ENCODE measurements at regions not wholly inside any gene's neighbourhood (a gene's known extent, or its start where the extent isn't known, plus 50 kb on each side); places are given as distances from the start of the nearest gene placed in this dataset.
"Not testable (repeated sequence)": the region's sequence is repeated elsewhere in the genome, so short reads cannot be mapped to it uniquely, and the experiment has no call there.

GRCh38 chr11:134999590-134999989, 587.5 kb upstream of the B3GAT1 start:
- Histone ChIP-seq H3K4me1 (ENCODE audit: control insufficient read depth, insufficient read depth, low read length) (no peaks in the 10 kb centered on the region; the same call in 1 of the 2 replicates), H3K9me3 (ENCODE audit: control insufficient read depth, insufficient read depth, low read length) (no peaks in the 10 kb centered on the region), H3K27me3 (ENCODE audit: control insufficient read depth, insufficient read depth, low read length) (no peaks in the 10 kb centered on the region), H3K36me3 (ENCODE audit: control insufficient read depth, insufficient read depth, low read length) (no peaks in the 10 kb centered on the region), H3K4me3 (ENCODE audit: low read length) (no peak overlapping the region), H3K27ac (ENCODE audit: low read length) (no peak overlapping the region)
- no peak for DNase-seq (ENCODE audit: low read depth, low spot score)
- WGBS (ENCODE audit: insufficient coverage, insufficient read length), result no CpG with 5 or more reads among the region's 6 CpGs

DNA sequence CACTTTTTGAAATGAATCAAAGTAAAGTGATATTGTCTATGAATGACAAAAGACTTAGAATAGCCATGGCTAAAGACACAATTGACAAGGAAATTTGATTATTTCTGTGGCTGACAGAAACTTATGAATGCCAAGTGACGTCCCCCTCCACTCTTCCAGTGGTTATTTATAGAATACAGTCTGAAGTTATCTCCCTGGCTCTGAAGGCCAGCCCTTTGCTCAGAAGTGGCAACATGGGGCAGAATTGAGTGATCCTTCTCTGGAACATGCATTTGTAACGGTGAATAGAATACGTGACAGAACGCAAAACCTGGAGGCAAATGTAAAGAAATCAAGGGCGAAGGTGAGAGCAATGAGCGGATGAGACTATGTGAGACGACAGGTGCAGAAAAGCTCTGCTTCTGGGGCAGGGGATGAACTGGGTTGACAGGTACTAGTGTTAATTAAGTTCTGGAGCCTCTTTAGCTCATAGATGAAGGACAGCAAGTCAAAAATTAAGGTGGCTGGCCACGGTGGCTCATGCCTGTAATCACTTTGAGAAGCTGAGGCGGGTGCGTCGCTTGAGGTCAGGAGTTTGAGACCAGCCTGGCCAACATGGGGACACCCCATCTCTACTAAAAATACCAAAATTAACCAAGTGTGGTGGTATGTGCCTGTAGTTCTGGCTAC, 585.7 kb upstream of the B3GAT1 start:
- Histone ChIP-seq H3K4me3 (ENCODE audit: low read length) (no peak overlapping the region), H3K9me3 (ENCODE audit: control insufficient read depth, insufficient read depth, low read length) (no peaks in the 10 kb centered on the region), H3K4me1 (ENCODE audit: control insufficient read depth, insufficient read depth, low read length) (peaks cover 5% of the 10 kb centered on the region), H3K27ac (ENCODE audit: low read length) (no peak overlapping the region), H3K27me3 (ENCODE audit: control insufficient read depth, insufficient read depth, low read length) (no peaks in the 10 kb centered on the region), H3K36me3 (ENCODE audit: control insufficient read depth, insufficient read depth, low read length) (no peaks in the 10 kb centered on the region)
- DNase-seq (ENCODE audit: low read depth, low spot score), result no peak
- WGBS (ENCODE audit: insufficient coverage, insufficient read length), result no CpG with 5 or more reads among the region's 11 CpGs

GRCh38 chr11:134995741-134996140, 583.7 kb upstream of the B3GAT1 start:
- WGBS (ENCODE audit: insufficient coverage, insufficient read length), result no CpG with 5 or more reads among the region's 5 CpGs
- Histone ChIP-seq H3K27ac (ENCODE audit: low read length) (no peak overlapping the region), H3K36me3 (ENCODE audit: control insufficient read depth, insufficient read depth, low read length) (no peaks in the 10 kb centered on the region), H3K4me3 (ENCODE audit: low read length) (no peak overlapping the region), H3K9me3 (ENCODE audit: control insufficient read depth, insufficient read depth, low read length) (no peaks in the 10 kb centered on the region), H3K4me1 (ENCODE audit: control insufficient read depth, insufficient read depth, low read length) (peaks cover 5% of the 10 kb centered on the region), H3K27me3 (ENCODE audit: control insufficient read depth, insufficient read depth, low read length) (no peaks in the 10 kb centered on the region)
- DNase-seq (ENCODE audit: low read depth, low spot score), result no peak

DNA sequence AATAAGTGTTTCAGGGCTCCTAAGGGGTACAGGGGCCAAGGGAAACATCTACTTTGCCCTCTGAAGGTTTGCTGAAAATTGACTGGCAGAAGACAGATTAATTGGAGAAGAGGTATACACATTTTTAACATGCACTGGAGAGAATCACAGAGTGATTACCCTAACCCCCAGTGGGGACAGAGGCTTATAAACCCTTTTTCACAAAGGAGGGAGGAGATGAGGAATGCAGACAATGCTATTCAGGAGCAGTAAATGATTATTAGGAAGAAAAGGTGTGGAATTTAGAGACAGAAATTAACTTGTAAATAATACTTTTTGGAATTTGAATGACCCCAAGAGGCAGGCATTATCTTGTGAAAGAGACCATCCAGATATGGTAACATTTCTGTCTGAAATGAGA, 582.4 kb upstream of the B3GAT1 start:
- Histone ChIP-seq H3K9me3 (ENCODE audit: control insufficient read depth, insufficient read depth, low read length) (no peaks in the 10 kb centered on the region), H3K4me1 (ENCODE audit: control insufficient read depth, insufficient read depth, low read length) (peaks cover 6% of the 10 kb centered on the region), H3K27me3 (ENCODE audit: control insufficient read depth, insufficient read depth, low read length) (no peaks in the 10 kb centered on the region), H3K36me3 (ENCODE audit: control insufficient read depth, insufficient read depth, low read length) (no peaks in the 10 kb centered on the region), H3K4me3 (ENCODE audit: low read length) (no peak overlapping the region), H3K27ac (ENCODE audit: low read length) (no peak overlapping the region)
- DNase-seq (ENCODE audit: low read depth, low spot score), result no peak

DNA sequence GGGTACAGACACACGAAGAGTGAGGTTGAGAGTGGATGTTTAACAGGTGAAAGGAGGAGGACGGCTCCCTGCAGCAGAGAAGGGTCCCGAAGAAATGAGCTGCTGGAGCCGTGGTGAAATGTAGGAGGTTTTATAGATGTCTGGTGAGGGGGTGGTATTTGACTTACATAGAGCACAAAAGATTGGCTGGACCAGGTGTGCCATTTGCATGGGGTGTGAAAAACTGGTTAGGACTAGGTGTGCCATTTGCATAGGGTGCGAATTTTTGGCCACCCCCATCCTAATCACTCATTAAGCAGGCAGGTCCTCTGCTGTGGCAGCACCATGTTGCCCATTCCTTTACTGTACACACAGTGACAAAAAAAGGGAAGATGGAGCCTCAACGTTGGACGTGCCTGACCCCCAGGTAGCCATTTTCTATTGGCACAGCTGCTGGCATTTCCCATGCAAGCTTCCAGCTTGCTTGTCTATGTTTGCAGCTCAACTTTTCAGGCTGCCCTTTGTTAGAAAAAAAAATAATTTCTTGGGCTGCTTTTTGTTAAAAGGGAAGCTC, 581.7 kb upstream of the B3GAT1 start:
- no peak for DNase-seq (ENCODE audit: low read depth, low spot score)
- no peak overlapping the region for H3K27ac ChIP-seq (ENCODE audit: low read length)
- no CpG with 5 or more reads among the region's 7 CpGs for WGBS (ENCODE audit: insufficient coverage, insufficient read length)

GRCh38 chr11:134992981-134993380, 580.9 kb upstream of the B3GAT1 start:
- Histone ChIP-seq H3K9me3 (ENCODE audit: control insufficient read depth, insufficient read depth, low read length) (no peaks in the 10 kb centered on the region), H3K36me3 (ENCODE audit: control insufficient read depth, insufficient read depth, low read length) (no peaks in the 10 kb centered on the region), H3K4me1 (ENCODE audit: control insufficient read depth, insufficient read depth, low read length) (peaks cover 6% of the 10 kb centered on the region), H3K27me3 (ENCODE audit: control insufficient read depth, insufficient read depth, low read length) (no peaks in the 10 kb centered on the region), H3K27ac (ENCODE audit: low read length) (no peak overlapping the region), H3K4me3 (ENCODE audit: low read length) (no peak overlapping the region)
- DNase-seq (ENCODE audit: low read depth, low spot score), result no peak
- no CpG with 5 or more reads among the region's 6 CpGs for WGBS (ENCODE audit: insufficient coverage, insufficient read length)

More for the DNA sequence above, 581.7 kb upstream of the B3GAT1 start:
- Histone ChIP-seq H3K4me1 (ENCODE audit: control insufficient read depth, insufficient read depth, low read length) (peaks cover 6% of the 10 kb centered on the region), H3K36me3 (ENCODE audit: control insufficient read depth, insufficient read depth, low read length) (no peaks in the 10 kb centered on the region), H3K27me3 (ENCODE audit: control insufficient read depth, insufficient read depth, low read length) (no peaks in the 10 kb centered on the region), H3K4me3 (ENCODE audit: low read length) (no peak overlapping the region), H3K9me3 (ENCODE audit: control insufficient read depth, insufficient read depth, low read length) (no peaks in the 10 kb centered on the region)

- Histone ChIP-seq H3K27ac (ENCODE audit: low read length) (no peak overlapping the region), H3K4me3 (ENCODE audit: low read length) (no peak overlapping the region), H3K27me3 (ENCODE audit: control insufficient read depth, insufficient read depth, low read length) (no peaks in the 10 kb centered on the region), H3K4me1 (ENCODE audit: control insufficient read depth, insufficient read depth, low read length) (peaks cover 4% of the 10 kb centered on the region), H3K9me3 (ENCODE audit: control insufficient read depth, insufficient read depth, low read length) (no peaks in the 10 kb centered on the region), H3K36me3 (ENCODE audit: control insufficient read depth, insufficient read depth, low read length) (no peaks in the 10 kb centered on the region)
- DNase-seq (ENCODE audit: low read depth, low spot score), result no peak
- no CpG with 5 or more reads among the region's 4 CpGs for WGBS (ENCODE audit: insufficient coverage, insufficient read length)
Observed at GRCh38 chr11:134988495-134988894, 576.5 kb upstream of the B3GAT1 start.

DNA sequence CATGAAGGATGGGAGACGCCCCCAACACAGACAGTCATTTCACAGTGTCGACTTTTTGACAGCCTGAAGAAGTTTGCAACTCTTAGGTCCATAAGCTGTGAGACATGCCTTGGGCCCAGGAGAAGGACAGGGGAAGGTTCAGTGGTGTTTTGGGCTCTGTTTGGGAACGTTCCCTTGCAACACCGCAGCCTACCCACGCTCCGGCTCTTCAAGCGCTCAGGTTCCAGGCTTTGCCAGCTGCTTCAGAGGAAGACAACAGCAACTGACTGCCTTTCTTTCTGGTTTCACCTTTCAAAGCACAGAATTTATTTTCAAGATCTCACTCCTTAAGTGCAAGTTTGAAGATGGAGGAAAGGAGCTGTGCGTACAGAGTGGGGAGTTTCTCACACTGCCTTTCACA, 575.8 kb upstream of the B3GAT1 start:
- DNase-seq (ENCODE audit: low read depth, low spot score), result no peak
- Histone ChIP-seq H3K4me1 (ENCODE audit: control insufficient read depth, insufficient read depth, low read length) (peaks cover 1% of the 10 kb centered on the region; the same call in 1 of the 2 replicates), H3K36me3 (ENCODE audit: control insufficient read depth, insufficient read depth, low read length) (no peaks in the 10 kb centered on the region), H3K4me3 (ENCODE audit: low read length) (no peak overlapping the region), H3K27ac (ENCODE audit: low read length) (no peak overlapping the region), H3K27me3 (ENCODE audit: control insufficient read depth, insufficient read depth, low read length) (no peaks in the 10 kb centered on the region), H3K9me3 (ENCODE audit: control insufficient read depth, insufficient read depth, low read length) (no peaks in the 10 kb centered on the region)
- WGBS (ENCODE audit: insufficient coverage, insufficient read length), result no CpG with 5 or more reads among the region's 8 CpGs

DNA sequence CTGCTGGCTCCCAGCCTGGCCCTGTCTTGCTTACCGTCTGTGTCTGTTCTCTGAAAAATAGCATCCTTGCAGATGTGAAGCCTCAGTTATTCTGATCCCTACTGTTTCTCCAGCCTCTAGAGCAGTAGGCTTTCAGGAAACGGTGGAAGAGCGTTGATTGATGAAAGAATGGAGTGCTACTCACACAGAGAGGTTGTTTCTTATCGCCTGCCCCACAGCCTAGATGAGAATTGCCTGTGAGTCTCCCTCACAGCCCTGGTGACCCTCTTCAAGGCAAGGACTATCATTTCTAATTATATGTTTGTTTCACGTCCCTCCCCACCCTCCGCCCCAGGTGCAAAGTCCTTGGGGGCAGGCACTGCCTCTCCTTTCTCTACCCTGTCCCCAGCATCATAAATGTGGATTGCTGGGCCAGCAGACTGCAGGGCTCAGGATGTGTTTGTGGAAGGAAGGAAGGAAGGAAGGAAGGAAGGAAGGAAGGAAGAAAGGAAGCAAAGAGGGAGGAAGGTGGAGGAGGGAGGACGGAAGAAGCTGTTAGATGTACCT, 575.3 kb upstream of the B3GAT1 start:
- no peak overlapping the region for H3K27ac ChIP-seq (ENCODE audit: low read length)
- no CpG with 5 or more reads among the region's 7 CpGs for WGBS (ENCODE audit: insufficient coverage, insufficient read length)
- H3K9me3 ChIP-seq (ENCODE audit: control insufficient read depth, insufficient read depth, low read length), result no peaks in the 10 kb centered on the region
- no peaks in the 10 kb centered on the region for H3K36me3 ChIP-seq (ENCODE audit: control insufficient read depth, insufficient read depth, low read length)
- H3K4me3 ChIP-seq (ENCODE audit: low read length), result no peak overlapping the region
- H3K27me3 ChIP-seq (ENCODE audit: control insufficient read depth, insufficient read depth, low read length), result no peaks in the 10 kb centered on the region
- DNase-seq (ENCODE audit: low read depth, low spot score), result no peak
- peaks cover 1% of the 10 kb centered on the region; the same call in 1 of the 2 replicates for H3K4me1 ChIP-seq (ENCODE audit: control insufficient read depth, insufficient read depth, low read length)

GRCh38 chr11:134984421-134984820, 572.4 kb upstream of the B3GAT1 start:
- WGBS (ENCODE audit: insufficient coverage, insufficient read length), result no CpG with 5 or more reads among the region's 8 CpGs
- Histone ChIP-seq H3K27ac (ENCODE audit: low read length) (no peak overlapping the region), H3K27me3 (ENCODE audit: control insufficient read depth, insufficient read depth, low read length) (no peaks in the 10 kb centered on the region), H3K4me3 (ENCODE audit: low read length) (no peak overlapping the region), H3K9me3 (ENCODE audit: control insufficient read depth, insufficient read depth, low read length) (no peaks in the 10 kb centered on the region), H3K36me3 (ENCODE audit: control insufficient read depth, insufficient read depth, low read length) (no peaks in the 10 kb centered on the region), H3K4me1 (ENCODE audit: control insufficient read depth, insufficient read depth, low read length) (no peaks in the 10 kb centered on the region)
- DNase-seq (ENCODE audit: low read depth, low spot score), result no peak

DNA sequence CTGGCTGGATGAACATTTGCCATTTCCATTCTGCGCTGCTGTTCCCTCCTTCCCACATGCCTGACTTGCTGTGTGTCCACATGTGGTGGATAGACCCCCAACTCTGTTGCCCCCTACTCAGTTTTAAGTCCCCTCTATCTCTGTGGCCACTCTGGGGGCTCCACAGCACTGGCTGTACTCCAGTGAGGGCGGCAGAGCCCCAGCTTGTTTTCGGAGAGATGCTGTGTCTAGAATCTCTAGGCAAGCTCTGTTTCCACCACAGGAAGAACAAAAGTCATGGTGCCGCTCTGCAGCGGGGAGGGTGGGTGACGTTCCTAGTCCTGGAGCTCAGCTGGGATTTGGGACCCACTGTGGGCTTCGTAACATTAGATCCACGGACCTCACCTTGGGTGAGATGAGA, 570.4 kb upstream of the B3GAT1 start:
- not testable (repeated sequence) for H3K9me3 ChIP-seq (ENCODE audit: control insufficient read depth, insufficient read depth, low read length); H3K36me3 ChIP-seq (ENCODE audit: control insufficient read depth, insufficient read depth, low read length); DNase-seq (ENCODE audit: low read depth, low spot score); H3K4me1 ChIP-seq (ENCODE audit: control insufficient read depth, insufficient read depth, low read length); H3K4me3 ChIP-seq (ENCODE audit: low read length); H3K27me3 ChIP-seq (ENCODE audit: control insufficient read depth, insufficient read depth, low read length); H3K27ac ChIP-seq (ENCODE audit: low read length)
- WGBS (ENCODE audit: insufficient coverage, insufficient read length), result no CpG with 5 or more reads among the region's 8 CpGs

Measured in iPS DF 6.9 (cell line).